GM12891 (cell line): ENCODE measurements at regions not wholly inside any gene's neighbourhood (a gene's known extent, or its start where the extent isn't known, plus 50 kb on each side); places are given as distances from the start of the nearest gene placed in this dataset.

Experiments
- POLR2A ChIP-seq: IDR thresholded peaks from 2 replicates; pipeline ENCODE4 v1.6.1; 2011; ENCODE audit warnings: low read depth, low read length, control low read depth
- POLR2AphosphoS5 ChIP-seq: IDR thresholded peaks from 2 replicates; pipeline ENCODE4 v1.6.1; 2011; ENCODE audit warnings: low read depth, low read length, control low read depth

DNA sequence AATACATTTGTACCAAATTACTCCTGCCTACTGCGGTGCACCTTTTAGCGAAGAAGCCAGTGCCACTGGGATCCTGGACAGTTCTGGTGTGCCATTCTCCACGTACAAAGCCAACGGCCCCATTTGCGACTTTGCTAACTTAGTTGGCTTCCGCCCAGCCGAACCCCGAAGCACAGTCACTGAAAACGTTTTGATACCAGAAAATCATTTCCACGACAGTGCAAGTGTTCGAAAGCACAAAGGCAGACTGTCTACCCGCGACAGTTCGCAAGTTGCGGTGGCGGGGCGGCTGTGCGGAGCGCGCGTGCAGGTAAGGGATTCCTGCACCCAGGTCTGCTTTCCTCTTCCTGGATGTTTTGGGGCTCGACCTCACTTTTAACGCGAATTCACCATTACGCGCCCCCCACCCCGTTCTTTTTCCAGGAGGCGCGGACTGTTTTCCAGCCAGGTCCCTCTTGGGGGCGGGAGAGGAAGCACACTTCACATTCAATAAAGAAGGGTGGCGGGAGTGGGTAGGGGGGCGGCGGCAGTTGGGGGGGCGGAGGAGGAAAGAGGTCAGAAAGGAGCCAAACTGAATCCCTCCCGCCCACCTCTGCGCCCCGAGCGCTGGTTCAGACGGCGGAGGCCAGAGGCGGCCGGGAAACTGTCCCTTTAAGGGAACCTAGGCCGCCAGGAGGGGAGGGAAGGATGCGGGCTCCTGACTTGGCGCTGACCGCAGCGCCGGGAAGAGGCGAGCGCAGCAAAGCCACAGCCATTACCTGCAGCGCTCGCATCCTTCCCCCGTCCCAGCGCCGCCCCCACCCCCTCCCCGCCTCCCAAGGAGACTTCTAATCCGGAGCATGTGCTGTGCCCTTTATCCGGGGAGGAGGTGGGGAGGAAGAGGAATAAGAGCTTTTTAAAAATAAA is 107.4 kb upstream of the KCTD1 start:
- no peak for TF ChIP-seq POLR2AphosphoS5
- no peak for TF ChIP-seq POLR2A
